Esophagus muscularis mucosa (tissue), 4 donors: ENCODE measurements at regions not wholly inside any gene's neighbourhood (a gene's known extent, or its start where the extent isn't known, plus 50 kb on each side); places are given as distances from the start of the nearest gene placed in this dataset.
"Not testable (repeated sequence)": the region's sequence is repeated elsewhere in the genome, so short reads cannot be mapped to it uniquely, and the experiment has no call there.

ENCODE experiments used
- DNase-seq: peaks from one replicate; pipeline ENCODE4 v3.0.0-alpha.2; 2017; ENCODE audit errors: extremely low spot score
- H3K27ac ChIP-seq, 4 donors: fragments of 200-600 bp; sonication (generic); replicated peaks in 1 of 4; 1 replicate in 3 of 4; 2 replicates in 1 of 4; pipeline ENCODE4 v1.5.1; 2016 to 2019; ENCODE audit warnings: mild to moderate bottlenecking in 1 of 4
- H3K27me3 ChIP-seq, 4 donors: fragments of 200-600 bp; sonication (generic); one replicate each; pipeline versions ENCODE4 v1.5.1 to v1.6.0; 2016 to 2019
- H3K36me3 ChIP-seq, 4 donors: fragments of 200-600 bp; sonication (generic); one replicate each; pipeline ENCODE4 v1.5.1; 2016 to 2019
- H3K4me1 ChIP-seq, 4 donors: fragments of 200-600 bp; sonication (generic); one replicate each; pipeline ENCODE4 v1.5.1; 2016 to 2019
- H3K4me3 ChIP-seq, 4 donors: fragments of 200-600 bp; sonication (generic); 1 replicate in 2 of 4; 2 replicates in 2 of 4; pipeline ENCODE4 v1.5.1; 2016 to 2019; ENCODE audit warnings: mild to moderate bottlenecking in 4 of 4, moderate library complexity in 1 of 4
- H3K9me3 ChIP-seq, 4 donors: fragments of 200-600 bp; sonication (generic); 1 replicate in 3 of 4; 2 replicates in 1 of 4; pipeline ENCODE4 v1.5.1; 2016 to 2019
- CTCF ChIP-seq, 3 experiments: fragments of 200-600 bp in 2 of 3; fragments of 450-650 bp in 1 of 3; sonication (generic) in 2 of 3; IDR thresholded peaks; one replicate each; pipeline ENCODE4 v1.5.1; 2017 to 2019; ENCODE audit warnings: antibody characterized with exemption in 3 of 3, mild to moderate bottlenecking in 2 of 3, moderate library complexity in 1 of 3
- EP300 ChIP-seq: sonication (generic); formaldehyde crosslinking; IDR thresholded peaks from one replicate; pipeline ENCODE4 v1.6.1; 2017; ENCODE audit warnings: antibody characterized with exemption
- POLR2A ChIP-seq: fragments of 450-650 bp; IDR thresholded peaks from one replicate; pipeline ENCODE4 v1.6.1; 2017; ENCODE audit warnings: antibody characterized with exemption, moderate library complexity, mild to moderate bottlenecking, low read depth
- POLR2AphosphoS5 ChIP-seq, 2 donors: sonication (generic); formaldehyde crosslinking; IDR thresholded peaks; one replicate each; pipeline ENCODE4 v1.6.1; 2017; ENCODE audit warnings: antibody characterized with exemption in 2 of 2
- WGBS: methylation state at CpG from one replicate; pipeline ENCODE4 v1.1.5; 2018; 5-methylcytosine and 5-hydroxymethylcytosine counted together
- intact Hi-C: fragments of 100-400 bp; cut with DNase I; formaldehyde crosslinking; loops from one replicate; pipeline ENCODE4 v1.15.1; 2023

GRCh38 chr6:28607990-28608389, 82.3 kb downstream of the GPX5 start:
- peaks cover 0 to 66% (median 6%) of the 10 kb centered on the region in 4 donors for H3K27me3 ChIP-seq

GRCh38 chr6:28609672-28610071, 84.0 kb downstream of the GPX5 start:
- 92% methylated on average over 3 of the region's 3 CpGs for WGBS
- intact Hi-C loops = no loop called here
- no peaks in the 10 kb centered on the region for H3K36me3 ChIP-seq
- peaks cover 0 to 77% (median 6%) of the 10 kb centered on the region in 4 donors for H3K27me3 ChIP-seq
- no peak for TF ChIP-seq EP300
- TF ChIP-seq POLR2AphosphoS5 (IDR thresholded peaks at IDR 0.05) = no peak
- TF ChIP-seq CTCF (IDR thresholded peaks at IDR 0.05) = no peak
- TF ChIP-seq POLR2A = no peak
- no peak overlapping the region for H3K27ac ChIP-seq
- DNase-seq = no peak
- no peaks in the 10 kb centered on the region for H3K9me3 ChIP-seq
- H3K4me3 ChIP-seq = no peak overlapping the region
- no peaks in the 10 kb centered on the region for H3K4me1 ChIP-seq

More at GRCh38 chr6:28607990-28608389, 82.3 kb downstream of the GPX5 start:
- no peaks in the 10 kb centered on the region for H3K9me3 ChIP-seq
- intact Hi-C loops = no loop called here
- H3K27ac ChIP-seq = no peak overlapping the region
- H3K4me3 ChIP-seq = no peak overlapping the region
- no peaks in the 10 kb centered on the region for H3K36me3 ChIP-seq
- TF ChIP-seq EP300 (no peak), POLR2A (no peak), CTCF (IDR thresholded peaks at IDR 0.05) (no peak), POLR2AphosphoS5 (IDR thresholded peaks at IDR 0.05) (no peak)
- no peak for DNase-seq
- H3K4me1 ChIP-seq = no peaks in the 10 kb centered on the region
- 81% methylated on average over 8 of the region's 9 CpGs for WGBS

- Histone ChIP-seq H3K4me3 (no peak overlapping the region), H3K36me3 (no peaks in the 10 kb centered on the region), H3K4me1 (no peaks in the 10 kb centered on the region), H3K27ac (no peak overlapping the region), H3K9me3 (peaks cover 0 to 10% (median 0%) of the 10 kb centered on the region in 4 donors), H3K27me3 (peaks cover 0 to 72% (median 4%) of the 10 kb centered on the region in 4 donors)
- intact Hi-C loops = no loop called here
- no peak for DNase-seq
- WGBS = 81% methylated on average over 7 of the region's 7 CpGs
- TF ChIP-seq POLR2AphosphoS5 (IDR thresholded peaks at IDR 0.05) (no peak), EP300 (no peak)
These were observed 89.9 kb downstream of the GPX5 start for GRCh38 chr6:28615616-28615954.

GRCh38 chr6:28615955-28616747, 90.5 kb downstream of the GPX5 start:
- Histone ChIP-seq H3K27me3 (peaks cover 0 to 73% (median 4%) of the 10 kb centered on the region in 4 donors), H3K4me3 (no peak overlapping the region), H3K36me3 (no peaks in the 10 kb centered on the region), H3K4me1 (no peaks in the 10 kb centered on the region), H3K27ac (no peak overlapping the region), H3K9me3 (peaks cover 0 to 10% (median 0%) of the 10 kb centered on the region in 4 donors)
- no peak for DNase-seq
- intact Hi-C loops = no loop called here
- no peak for TF ChIP-seq CTCF (IDR thresholded peaks at IDR 0.05)
- TF ChIP-seq POLR2AphosphoS5 (IDR thresholded peaks at IDR 0.05) = no peak
- TF ChIP-seq POLR2A = no peak
- no peak for TF ChIP-seq EP300
- 34% methylated on average over 39 of the region's 52 CpGs for WGBS

GRCh38 chr6:28618898-28619555, 93.3 kb downstream of the GPX5 start:
- Histone ChIP-seq H3K27ac (no peak overlapping the region), H3K4me1 (no peaks in the 10 kb centered on the region), H3K27me3 (peaks cover 0 to 65% (median 4%) of the 10 kb centered on the region in 4 donors), H3K36me3 (no peaks in the 10 kb centered on the region), H3K4me3 (no peak overlapping the region), H3K9me3 (peaks cover 0 to 12% (median 0%) of the 10 kb centered on the region in 4 donors)
- intact Hi-C loops = no loop called here
- no peak for DNase-seq
- TF ChIP-seq CTCF (IDR thresholded peaks at IDR 0.05) = no peak
- TF ChIP-seq EP300 = no peak
- no peak for TF ChIP-seq POLR2A

GRCh38 chr6:28621268-28621667, 95.6 kb downstream of the GPX5 start:
- H3K4me3 ChIP-seq, H3K4me1 ChIP-seq, H3K27ac ChIP-seq, H3K36me3 ChIP-seq, intact Hi-C loops, H3K9me3 ChIP-seq, DNase-seq: not testable (repeated sequence)
- WGBS = 13% methylated on average over 15 of the region's 22 CpGs
- H3K27me3 ChIP-seq = peaks cover 0 to 42% (median 2%) of the 10 kb centered on the region in 4 donors

GRCh38 chr6:28623242-28623641, 97.6 kb downstream of the GPX5 start:
- H3K27ac ChIP-seq, DNase-seq, H3K4me3 ChIP-seq, H3K36me3 ChIP-seq, H3K4me1 ChIP-seq, intact Hi-C loops, H3K9me3 ChIP-seq: not testable (repeated sequence)
- H3K27me3 ChIP-seq = peaks cover 0 to 26% (median 0%) of the 10 kb centered on the region in 4 donors
- whole genome bisulfite sequencing = 95% methylated on average over 3 of the region's 3 CpGs

- H3K9me3 ChIP-seq, intact Hi-C loops, H3K4me3 ChIP-seq, H3K27ac ChIP-seq, H3K4me1 ChIP-seq, H3K36me3 ChIP-seq, DNase-seq: not testable (repeated sequence)
- peaks cover 0 to 22% (median 0%) of the 10 kb centered on the region in 4 donors for H3K27me3 ChIP-seq
- WGBS = 69% methylated on average over 2 of the region's 2 CpGs
These were observed 100.7 kb downstream of the GPX5 start for GRCh38 chr6:28626386-28626785.
